ENCODE measurements at regions not wholly inside any gene's neighbourhood (a gene's known extent, or its start where the extent isn't known, plus 50 kb on each side); places are given as distances from the start of the nearest gene placed in this dataset.

DNA sequence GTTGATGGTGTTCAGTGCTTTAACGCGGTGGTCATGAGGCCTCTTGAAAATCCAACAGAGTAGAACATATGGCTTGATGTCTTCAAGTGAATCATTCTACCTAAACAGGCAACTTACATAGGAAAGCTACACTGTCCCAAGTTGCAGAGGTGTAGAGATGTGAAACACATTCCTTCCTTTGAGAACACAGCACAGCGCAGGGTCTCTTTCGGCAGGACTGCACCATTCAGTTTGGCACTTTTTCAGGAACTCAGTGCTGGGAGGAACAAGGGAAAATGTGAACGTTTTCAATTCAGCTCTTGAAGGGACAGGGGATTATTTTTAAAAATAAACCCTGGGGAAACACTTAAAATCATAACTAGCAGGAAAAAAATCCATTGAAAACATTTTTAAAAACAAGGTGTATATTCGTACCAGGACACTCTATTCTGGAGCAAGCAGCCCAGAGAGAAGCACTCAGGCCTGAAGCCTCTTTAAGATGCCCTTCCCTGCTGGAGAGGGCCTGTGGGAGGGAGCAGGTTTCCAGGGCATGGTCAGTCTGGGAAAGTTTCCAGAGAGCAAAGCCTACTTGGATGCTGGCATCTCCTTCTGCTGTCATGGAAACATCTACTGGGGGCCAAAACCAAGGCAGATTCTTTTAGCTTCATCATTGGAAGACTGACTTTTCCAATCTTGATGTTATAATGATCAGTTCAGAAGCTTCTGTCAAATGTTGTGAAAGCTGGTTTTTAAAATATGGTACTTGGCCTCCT is 60.4 kb upstream of the NPVF start:
- H3K27ac Mint-ChIP-seq, result no peak overlapping the region
- peaks cover 7% of the 10 kb centered on the region for H3K9me3 Mint-ChIP-seq
- H3K4me1 Mint-ChIP-seq (ENCODE audit: low read depth), result no peaks in the 10 kb centered on the region
- no peaks in the 10 kb centered on the region for H3K36me3 Mint-ChIP-seq (ENCODE audit: low read depth)
- TF ChIP-seq CTCF (IDR thresholded peaks at IDR 0.05), result no peak
- no peak overlapping the region for H3K4me3 Mint-ChIP-seq
- no peak for DNase-seq
- H3K27me3 Mint-ChIP-seq (ENCODE audit: insufficient read depth), result no peaks in the 10 kb centered on the region

DNA sequence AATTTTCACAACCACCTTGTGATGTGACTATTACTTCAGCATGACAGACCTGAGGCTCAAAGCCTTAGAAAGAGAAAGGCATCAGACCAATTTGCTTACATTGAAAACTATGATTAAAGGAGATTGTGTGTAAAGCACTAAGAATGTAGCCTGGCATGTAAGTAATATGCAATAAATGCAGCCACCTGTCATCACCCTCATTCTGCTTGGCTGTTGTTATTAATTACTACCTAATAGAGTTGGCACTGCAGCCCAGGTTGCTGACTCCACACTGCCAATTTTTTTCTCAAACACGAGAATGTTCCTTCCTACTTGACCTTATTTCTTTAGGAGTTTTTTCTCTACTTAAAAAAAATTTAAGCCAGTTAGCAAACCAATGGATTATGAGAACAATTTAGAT is 61.2 kb upstream of the NPVF start:
- H3K27ac Mint-ChIP-seq, result no peak overlapping the region
- H3K36me3 Mint-ChIP-seq (ENCODE audit: low read depth), result no peaks in the 10 kb centered on the region
- TF ChIP-seq CTCF (IDR thresholded peaks at IDR 0.05), result no peak
- no peaks in the 10 kb centered on the region for H3K27me3 Mint-ChIP-seq (ENCODE audit: insufficient read depth)
- DNase-seq, result no peak
- H3K4me3 Mint-ChIP-seq, result no peak overlapping the region
- H3K4me1 Mint-ChIP-seq (ENCODE audit: low read depth), result no peaks in the 10 kb centered on the region
- peaks cover 9% of the 10 kb centered on the region for H3K9me3 Mint-ChIP-seq

DNA sequence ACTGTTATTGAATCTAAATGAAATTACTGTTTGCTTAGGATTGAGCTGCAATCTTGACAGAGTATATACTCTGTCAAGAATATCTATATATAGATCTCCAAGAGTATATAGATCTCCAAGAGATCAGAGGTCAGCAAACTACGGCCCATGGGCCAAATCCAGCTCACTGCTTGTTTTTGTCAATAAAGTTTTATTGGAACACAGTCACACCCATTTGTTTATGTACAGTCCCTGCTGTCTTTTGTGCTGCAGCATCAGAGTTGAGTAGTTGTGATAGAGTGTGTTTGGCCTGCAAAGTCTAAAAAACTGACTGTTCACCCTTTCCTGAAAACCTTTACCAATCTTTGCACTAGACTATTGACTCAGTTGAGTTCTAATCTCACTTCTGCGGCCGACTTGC is 66.3 kb upstream of the NPVF start:
- Mint-ChIP-seq H3K36me3 (ENCODE audit: low read depth) (no peaks in the 10 kb centered on the region), H3K27me3 (ENCODE audit: insufficient read depth) (peaks cover 2% of the 10 kb centered on the region; the same call in 1 of the 2 replicates), H3K9me3 (peaks cover 27% of the 10 kb centered on the region), H3K4me3 (no peak overlapping the region), H3K27ac (no peak overlapping the region), H3K4me1 (ENCODE audit: low read depth) (no peaks in the 10 kb centered on the region)
- TF ChIP-seq CTCF (IDR thresholded peaks at IDR 0.05), result no peak
- DNase-seq, result no peak

- Mint-ChIP-seq H3K4me1 (ENCODE audit: low read depth) (no peaks in the 10 kb centered on the region), H3K27ac (no peak overlapping the region), H3K36me3 (ENCODE audit: low read depth) (no peaks in the 10 kb centered on the region), H3K27me3 (ENCODE audit: insufficient read depth) (peaks cover 2% of the 10 kb centered on the region; the same call in 1 of the 2 replicates), H3K4me3 (no peak overlapping the region), H3K9me3 (peaks cover 24% of the 10 kb centered on the region)
- no peak for DNase-seq
- TF ChIP-seq CTCF (IDR thresholded peaks at IDR 0.05), result no peak
Observed at GRCh38 chr7:25295387-25295786, 67.1 kb upstream of the NPVF start.

DNA sequence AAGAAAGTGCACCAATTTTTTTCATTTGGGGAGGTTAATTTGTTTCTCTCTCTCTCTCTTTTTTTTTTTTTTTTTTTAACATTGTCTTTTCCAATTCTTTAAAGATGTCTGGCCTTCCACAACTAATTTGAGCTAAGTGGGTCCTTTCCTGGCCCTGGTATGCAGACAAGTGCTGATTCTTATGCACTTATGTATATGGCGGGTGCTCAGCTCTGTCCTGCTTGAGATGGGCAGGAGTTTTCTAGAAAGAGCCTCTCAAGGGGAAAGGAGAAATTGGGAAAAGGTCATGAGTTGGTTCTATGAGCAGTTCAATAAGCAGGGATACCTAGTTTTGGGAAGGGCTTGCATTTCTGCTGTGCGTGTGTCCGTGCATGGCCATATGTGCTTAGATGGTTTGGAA is 67.8 kb upstream of the NPVF start:
- no peak for TF ChIP-seq CTCF (IDR thresholded peaks at IDR 0.05)
- DNase-seq, result no peak
- Mint-ChIP-seq H3K4me1 (ENCODE audit: low read depth) (no peaks in the 10 kb centered on the region), H3K27ac (no peak overlapping the region), H3K9me3 (peaks cover 21% of the 10 kb centered on the region), H3K4me3 (no peak overlapping the region), H3K36me3 (ENCODE audit: low read depth) (no peaks in the 10 kb centered on the region), H3K27me3 (ENCODE audit: insufficient read depth) (peaks cover 2% of the 10 kb centered on the region; the same call in 1 of the 2 replicates)

All from HFFc6 (cell line).